H7 (cell line): ENCODE measurements at regions not wholly inside any gene's neighbourhood (a gene's known extent, or its start where the extent isn't known, plus 50 kb on each side); places are given as distances from the start of the nearest gene placed in this dataset.
A peak's percentile ranks its signal among the peaks of the same experiment; 100 is the strongest.
"Not testable (repeated sequence)": the region's sequence is repeated elsewhere in the genome, so short reads cannot be mapped to it uniquely, and the experiment has no call there.

ENCODE experiments used
- DNase-seq: peaks from one replicate; pipeline ENCODE4 v3.0.0; 2012
- H3K27me3 ChIP-seq: 2 replicates; pipeline ENCODE4 v1.6.0; 2011; ENCODE audit warnings: mild to moderate bottlenecking, low read length; ENCODE audit not compliant: control insufficient read depth, insufficient read depth
- H3K36me3 ChIP-seq: replicated peaks from 2 replicates; pipeline ENCODE4 v1.5.1; 2011; ENCODE audit warnings: low read length; ENCODE audit not compliant: control insufficient read depth, insufficient read depth
- H3K4me3 ChIP-seq: 2 replicates; pipeline ENCODE4 v1.5.1; 2011; ENCODE audit warnings: low read depth, mild to moderate bottlenecking, control low read depth, low read length, moderate library complexity; ENCODE audit not compliant: insufficient read depth

- Histone ChIP-seq H3K27me3 (no peaks in the 10 kb centered on the region), H3K36me3 (no peaks in the 10 kb centered on the region), H3K4me3 (no peak overlapping the region)
- DNase-seq = peak; percentile 22
Observed at GRCh38 chr3:74009961-74010844, 385.5 kb upstream of the PDZRN3 start.

- no peak for DNase-seq
- Histone ChIP-seq H3K4me3 (no peak overlapping the region), H3K36me3 (no peaks in the 10 kb centered on the region), H3K27me3 (no peaks in the 10 kb centered on the region)
Observed at GRCh38 chr3:74004386-74004785, 379.6 kb upstream of the PDZRN3 start.

GRCh38 chr3:74003734-74004133 is 379.0 kb upstream of the PDZRN3 start:
- DNase-seq = no peak
- H3K36me3 ChIP-seq = no peaks in the 10 kb centered on the region
- H3K4me3 ChIP-seq = no peak overlapping the region
- no peaks in the 10 kb centered on the region for H3K27me3 ChIP-seq

- no peak for DNase-seq
- H3K4me3 ChIP-seq = no peak overlapping the region
- no peaks in the 10 kb centered on the region for H3K27me3 ChIP-seq
- no peaks in the 10 kb centered on the region for H3K36me3 ChIP-seq
Observed at GRCh38 chr3:74001436-74001835, 376.7 kb upstream of the PDZRN3 start.

- Histone ChIP-seq H3K27me3 (no peaks in the 10 kb centered on the region), H3K4me3 (no peak overlapping the region), H3K36me3 (no peaks in the 10 kb centered on the region)
- no peak for DNase-seq
Observed at GRCh38 chr3:74000725-74001124, 376.0 kb upstream of the PDZRN3 start.

GRCh38 chr3:73999501-73999900 is 374.8 kb upstream of the PDZRN3 start:
- Histone ChIP-seq H3K36me3 (no peaks in the 10 kb centered on the region), H3K27me3 (no peaks in the 10 kb centered on the region), H3K4me3 (no peak overlapping the region)
- no peak for DNase-seq

- H3K27me3 ChIP-seq, H3K4me3 ChIP-seq, DNase-seq, H3K36me3 ChIP-seq: not testable (repeated sequence)
Observed at GRCh38 chr3:73990691-73991090, 365.9 kb upstream of the PDZRN3 start.

- no peaks in the 10 kb centered on the region for H3K36me3 ChIP-seq
- no peaks in the 10 kb centered on the region for H3K27me3 ChIP-seq
- no peak overlapping the region for H3K4me3 ChIP-seq
- no peak for DNase-seq
Observed at GRCh38 chr3:73966733-73967132, 342.0 kb upstream of the PDZRN3 start.

- no peak overlapping the region for H3K4me3 ChIP-seq
- no peaks in the 10 kb centered on the region for H3K27me3 ChIP-seq
- no peak for DNase-seq
- no peaks in the 10 kb centered on the region for H3K36me3 ChIP-seq
Observed at GRCh38 chr3:73964818-73965217, 340.1 kb upstream of the PDZRN3 start.

GRCh38 chr3:73955494-73956070 is 330.8 kb upstream of the PDZRN3 start:
- H3K27me3 ChIP-seq = no peaks in the 10 kb centered on the region
- H3K36me3 ChIP-seq = no peaks in the 10 kb centered on the region
- no peak for DNase-seq
- no peak overlapping the region for H3K4me3 ChIP-seq

- DNase-seq = no peak
- no peaks in the 10 kb centered on the region for H3K27me3 ChIP-seq
- no peaks in the 10 kb centered on the region for H3K36me3 ChIP-seq
- H3K4me3 ChIP-seq = no peak overlapping the region
Observed at GRCh38 chr3:73954506-73954905, 329.8 kb upstream of the PDZRN3 start.

- H3K27me3 ChIP-seq = no peaks in the 10 kb centered on the region
- DNase-seq = no peak
- H3K4me3 ChIP-seq = no peak overlapping the region
- no peaks in the 10 kb centered on the region for H3K36me3 ChIP-seq
Observed at GRCh38 chr3:73952781-73953180, 328.0 kb upstream of the PDZRN3 start.

- no peak for DNase-seq
- Histone ChIP-seq H3K4me3 (no peak overlapping the region), H3K27me3 (no peaks in the 10 kb centered on the region), H3K36me3 (no peaks in the 10 kb centered on the region)
Observed at GRCh38 chr3:73950865-73951558, 326.3 kb upstream of the PDZRN3 start.

GRCh38 chr3:73945541-73945940 is 320.8 kb upstream of the PDZRN3 start:
- no peaks in the 10 kb centered on the region for H3K27me3 ChIP-seq
- H3K4me3 ChIP-seq = no peak overlapping the region
- DNase-seq = no peak
- H3K36me3 ChIP-seq = no peaks in the 10 kb centered on the region

GRCh38 chr3:73939985-73940384 is 315.2 kb upstream of the PDZRN3 start:
- H3K4me3 ChIP-seq = no peak overlapping the region
- no peak for DNase-seq
- H3K27me3 ChIP-seq = no peaks in the 10 kb centered on the region
- H3K36me3 ChIP-seq = no peaks in the 10 kb centered on the region
